Epithelial cell of prostate (primary cell): ENCODE measurements at regions not wholly inside any gene's neighbourhood (a gene's known extent, or its start where the extent isn't known, plus 50 kb on each side); places are given as distances from the start of the nearest gene placed in this dataset.
A peak's percentile ranks its signal among the peaks of the same experiment; 100 is the strongest.

Source experiments
- DNase-seq: peaks from one replicate; pipeline ENCODE4 v3.0.0-alpha.2; 2011; ENCODE audit warnings: low read depth, low spot score
- H3K27ac ChIP-seq: fragments of 450-650 bp; 2 replicates; pipeline ENCODE4 v1.5.1; 2017; ENCODE audit warnings: mild to moderate bottlenecking

GRCh38 chr2:42900289-42900891 lies 108.0 kb upstream of the HAAO start:
- no peak overlapping the region for H3K27ac ChIP-seq
- no peak for DNase-seq

GRCh38 chr2:42897358-42897757 lies 105.0 kb upstream of the HAAO start:
- no peak for DNase-seq
- H3K27ac ChIP-seq = peak overlapping the region; percentile 57

GRCh38 chr2:42895791-42896135 lies 103.4 kb upstream of the HAAO start:
- H3K27ac ChIP-seq = no peak overlapping the region
- no peak for DNase-seq

- H3K27ac ChIP-seq = no peak overlapping the region
- DNase-seq = no peak
These were observed 102.9 kb upstream of the HAAO start for GRCh38 chr2:42895134-42895790.

GRCh38 chr2:42893047-42893758 lies 100.8 kb upstream of the HAAO start:
- DNase-seq = no peak
- H3K27ac ChIP-seq = no peak overlapping the region

- no peak for DNase-seq
- H3K27ac ChIP-seq = no peak overlapping the region
These were observed 98.5 kb upstream of the HAAO start for GRCh38 chr2:42890791-42891355.

- DNase-seq = no peak
These were observed 96.2 kb upstream of the HAAO start for GRCh38 chr2:42888321-42889245.

GRCh38 chr2:42886921-42887320 lies 94.5 kb upstream of the HAAO start:
- DNase-seq = no peak

More at GRCh38 chr2:42888321-42889245, 96.2 kb upstream of the HAAO start:
- no peak overlapping the region for H3K27ac ChIP-seq

GRCh38 chr2:42882756-42883155 lies 90.4 kb upstream of the HAAO start:
- no peak overlapping the region for H3K27ac ChIP-seq
- DNase-seq = no peak

More at GRCh38 chr2:42886921-42887320, 94.5 kb upstream of the HAAO start:
- H3K27ac ChIP-seq = no peak overlapping the region

GRCh38 chr2:42881732-42882131 lies 89.3 kb upstream of the HAAO start:
- DNase-seq = peak; percentile 73
- peak overlapping the region; percentile 71 for H3K27ac ChIP-seq

- DNase-seq = no peak
- H3K27ac ChIP-seq = peak overlapping the region; percentile 71
These were observed 88.6 kb upstream of the HAAO start for GRCh38 chr2:42880738-42881690.

GRCh38 chr2:42879913-42880737 lies 87.7 kb upstream of the HAAO start:
- H3K27ac ChIP-seq = peak overlapping the region; percentile 29
- no peak for DNase-seq

- peak overlapping the region; percentile 29 for H3K27ac ChIP-seq
- DNase-seq = no peak
These were observed 86.8 kb upstream of the HAAO start for GRCh38 chr2:42879121-42879705.

- H3K27ac ChIP-seq = no peak overlapping the region
- no peak for DNase-seq
These were observed 86.2 kb upstream of the HAAO start for GRCh38 chr2:42878581-42878980.

- H3K27ac ChIP-seq = no peak overlapping the region
- DNase-seq = no peak
These were observed 85.6 kb upstream of the HAAO start for GRCh38 chr2:42877936-42878335.

GRCh38 chr2:42877511-42877910 lies 85.1 kb upstream of the HAAO start:
- no peak for DNase-seq
- no peak overlapping the region for H3K27ac ChIP-seq

GRCh38 chr2:42876326-42876751 lies 84.0 kb upstream of the HAAO start:
- no peak for DNase-seq
- H3K27ac ChIP-seq = no peak overlapping the region

- no peak overlapping the region for H3K27ac ChIP-seq
- no peak for DNase-seq
These were observed 83.5 kb upstream of the HAAO start for GRCh38 chr2:42875880-42876279.
